ENCODE measurements at regions not wholly inside any gene's neighbourhood (a gene's known extent, or its start where the extent isn't known, plus 50 kb on each side); places are given as distances from the start of the nearest gene placed in this dataset.

DNA sequence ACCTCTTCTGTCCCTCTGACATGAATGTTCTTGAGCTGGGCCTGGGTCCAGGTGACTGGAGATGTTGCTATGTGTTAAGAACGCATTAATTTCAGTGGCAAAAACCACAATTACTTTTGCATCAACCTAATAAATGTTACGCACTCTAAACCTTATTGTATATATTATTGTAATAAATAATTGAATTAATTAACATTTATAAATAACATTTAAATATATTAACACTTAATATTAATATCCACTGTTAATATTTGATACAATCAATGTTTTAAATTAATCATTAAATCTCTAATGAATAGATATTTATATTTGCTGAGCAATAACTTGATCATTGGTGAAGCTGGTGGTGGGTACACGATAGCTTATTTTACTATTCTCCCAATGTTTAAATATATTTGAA is 97.4 kb downstream of the KCNF1 start:
- TF ChIP-seq TAF1 (IDR thresholded peaks at IDR 0.05; ENCODE audit: low read depth, low read length): no peak
- no peak for TF ChIP-seq SPI1 (IDR thresholded peaks at IDR 0.05; ENCODE audit: low read depth, low read length)
- TF ChIP-seq POLR2A (IDR thresholded peaks at IDR 0.05; ENCODE audit: low read depth, low read length): no peak
- no peak for TF ChIP-seq PAX5 (IDR thresholded peaks at IDR 0.05; ENCODE audit: insufficient read depth, low read length, severe bottlenecking)
- TF ChIP-seq POU2F2 (IDR thresholded peaks at IDR 0.05; ENCODE audit: low read depth, low read length): no peak
- no peak for TF ChIP-seq POLR2AphosphoS5 (IDR thresholded peaks at IDR 0.05; ENCODE audit: low read depth, low read length)
- DNase-seq (ENCODE audit: insufficient read length, low spot score) (no peak), FAIRE-seq (no peak)

DNA sequence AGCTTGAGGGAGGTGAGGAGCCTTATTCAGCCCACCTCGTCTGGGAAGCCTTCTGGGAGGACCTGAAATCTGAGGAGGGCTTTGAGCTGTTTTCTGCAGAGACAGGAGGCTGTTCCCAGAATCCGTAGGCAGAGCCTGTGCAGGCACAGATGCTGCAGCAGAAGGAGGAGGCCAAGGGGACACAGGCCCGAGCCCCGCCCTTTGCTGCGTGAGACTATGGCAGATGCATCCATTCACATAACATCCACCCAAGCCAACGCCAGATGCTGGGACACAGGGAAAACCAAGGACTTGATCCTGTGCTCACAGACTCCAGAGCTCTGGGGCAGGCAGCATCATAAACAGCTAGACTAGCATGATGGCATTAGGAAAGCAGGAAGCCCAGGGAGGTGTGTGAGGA is 98.2 kb downstream of the KCNF1 start:
- DNase-seq (ENCODE audit: insufficient read length, low spot score) (no peak), FAIRE-seq (no peak)
- TF ChIP-seq SPI1 (IDR thresholded peaks at IDR 0.05; ENCODE audit: low read depth, low read length): no peak
- no peak for TF ChIP-seq PAX5 (IDR thresholded peaks at IDR 0.05; ENCODE audit: insufficient read depth, low read length, severe bottlenecking)
- no peak for TF ChIP-seq POLR2A (IDR thresholded peaks at IDR 0.05; ENCODE audit: low read depth, low read length)
- no peak for TF ChIP-seq TAF1 (IDR thresholded peaks at IDR 0.05; ENCODE audit: low read depth, low read length)
- no peak for TF ChIP-seq POLR2AphosphoS5 (IDR thresholded peaks at IDR 0.05; ENCODE audit: low read depth, low read length)
- TF ChIP-seq POU2F2 (IDR thresholded peaks at IDR 0.05; ENCODE audit: low read depth, low read length): no peak

DNA sequence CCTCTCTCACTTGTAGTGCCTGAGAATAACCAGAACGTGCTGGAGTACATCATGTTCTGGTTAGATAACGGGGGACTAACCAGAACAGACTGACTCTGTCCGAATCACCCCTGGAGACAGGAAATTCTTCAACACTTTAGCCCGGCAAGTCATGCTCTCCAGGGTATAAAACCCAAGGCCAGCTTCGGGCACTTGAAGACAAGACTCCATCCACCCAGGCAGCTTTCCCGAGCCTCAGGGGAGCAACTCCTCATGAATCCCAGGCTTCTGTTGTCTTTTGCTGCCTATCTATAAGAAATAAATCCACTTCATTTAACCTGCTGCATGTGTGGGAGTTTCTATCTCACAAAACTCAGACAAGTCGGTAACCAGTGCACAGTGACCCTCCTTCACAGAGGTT is 99.6 kb downstream of the KCNF1 start:
- DNase-seq (ENCODE audit: insufficient read length, low spot score) (no peak), FAIRE-seq (no peak)
- TF ChIP-seq SPI1 (IDR thresholded peaks at IDR 0.05; ENCODE audit: low read depth, low read length): no peak
- no peak for TF ChIP-seq PAX5 (IDR thresholded peaks at IDR 0.05; ENCODE audit: insufficient read depth, low read length, severe bottlenecking)
- TF ChIP-seq POU2F2 (IDR thresholded peaks at IDR 0.05; ENCODE audit: low read depth, low read length): no peak
- TF ChIP-seq POLR2A (IDR thresholded peaks at IDR 0.05; ENCODE audit: low read depth, low read length): no peak
- no peak for TF ChIP-seq POLR2AphosphoS5 (IDR thresholded peaks at IDR 0.05; ENCODE audit: low read depth, low read length)
- no peak for TF ChIP-seq TAF1 (IDR thresholded peaks at IDR 0.05; ENCODE audit: low read depth, low read length)

DNA sequence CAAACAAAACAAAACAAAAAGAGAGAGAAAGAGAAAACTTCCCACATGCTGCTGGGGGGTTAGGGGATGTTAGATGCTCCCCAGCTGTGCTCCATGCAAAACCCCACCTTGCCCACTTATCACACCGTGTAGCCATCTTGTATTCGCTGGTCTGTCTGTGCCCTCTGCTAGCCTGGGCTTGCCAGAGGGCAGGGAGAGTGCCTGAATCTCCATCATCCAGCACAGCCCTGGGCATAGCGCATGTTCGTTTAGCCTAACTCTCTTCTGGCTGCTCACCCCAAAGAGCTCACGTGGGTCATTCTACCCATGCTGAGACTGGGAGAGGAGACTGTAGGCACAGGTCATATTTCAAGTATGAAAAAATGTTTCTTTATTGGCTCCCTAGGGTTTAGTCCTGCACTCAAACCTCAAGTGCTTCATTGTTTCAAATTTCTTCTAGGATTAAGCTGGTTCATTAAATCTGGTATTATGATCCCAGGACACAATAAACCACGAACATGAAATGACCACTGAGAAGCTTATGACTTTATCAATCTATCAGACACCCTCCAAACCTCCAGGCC is 100.5 kb downstream of the KCNF1 start:
- no peak for TF ChIP-seq POU2F2 (IDR thresholded peaks at IDR 0.05; ENCODE audit: low read depth, low read length)
- TF ChIP-seq PAX5 (IDR thresholded peaks at IDR 0.05; ENCODE audit: insufficient read depth, low read length, severe bottlenecking): no peak
- no peak for TF ChIP-seq SPI1 (IDR thresholded peaks at IDR 0.05; ENCODE audit: low read depth, low read length)
- TF ChIP-seq POLR2AphosphoS5 (IDR thresholded peaks at IDR 0.05; ENCODE audit: low read depth, low read length): no peak
- no peak for TF ChIP-seq POLR2A (IDR thresholded peaks at IDR 0.05; ENCODE audit: low read depth, low read length)
- TF ChIP-seq TAF1 (IDR thresholded peaks at IDR 0.05; ENCODE audit: low read depth, low read length): no peak
- FAIRE-seq (no peak), DNase-seq (ENCODE audit: insufficient read length, low spot score) (no peak)

GRCh38 chr2:11013196-11013595 is 101.5 kb downstream of the KCNF1 start:
- DNase-seq (ENCODE audit: insufficient read length, low spot score) (no peak), FAIRE-seq (no peak)
- TF ChIP-seq TAF1 (IDR thresholded peaks at IDR 0.05; ENCODE audit: low read depth, low read length): no peak
- no peak for TF ChIP-seq POLR2A (IDR thresholded peaks at IDR 0.05; ENCODE audit: low read depth, low read length)
- TF ChIP-seq POU2F2 (IDR thresholded peaks at IDR 0.05; ENCODE audit: low read depth, low read length): no peak
- TF ChIP-seq SPI1 (IDR thresholded peaks at IDR 0.05; ENCODE audit: low read depth, low read length): no peak
- no peak for TF ChIP-seq POLR2AphosphoS5 (IDR thresholded peaks at IDR 0.05; ENCODE audit: low read depth, low read length)
- TF ChIP-seq PAX5 (IDR thresholded peaks at IDR 0.05; ENCODE audit: insufficient read depth, low read length, severe bottlenecking): no peak

DNA sequence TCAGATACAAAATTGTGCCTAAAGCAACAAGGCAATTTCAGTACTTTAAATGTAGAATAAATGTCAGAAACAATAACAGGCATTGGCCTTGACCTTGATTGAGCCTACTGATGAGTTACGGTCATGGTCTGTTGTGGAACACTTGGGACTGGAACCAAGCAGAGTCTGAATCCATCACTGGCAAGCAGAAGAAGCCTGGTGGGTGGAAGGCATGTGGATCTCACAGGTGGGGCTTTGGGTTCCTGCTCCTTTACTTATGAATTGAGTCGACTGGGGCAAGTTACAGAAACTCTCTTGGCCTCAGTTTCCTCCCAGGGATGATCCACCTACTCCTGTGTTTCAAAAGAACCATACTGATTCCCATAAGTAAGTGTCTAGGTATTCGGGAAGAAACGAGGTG is 102.3 kb downstream of the KCNF1 start:
- no peak for FAIRE-seq
- TF ChIP-seq POU2F2 (IDR thresholded peaks at IDR 0.05; ENCODE audit: low read depth, low read length) (no peak), POLR2A (IDR thresholded peaks at IDR 0.05; ENCODE audit: low read depth, low read length) (no peak), PAX5 (IDR thresholded peaks at IDR 0.05; ENCODE audit: insufficient read depth, low read length, severe bottlenecking) (no peak), TAF1 (IDR thresholded peaks at IDR 0.05; ENCODE audit: low read depth, low read length) (no peak), SPI1 (IDR thresholded peaks at IDR 0.05; ENCODE audit: low read depth, low read length) (no peak), POLR2AphosphoS5 (IDR thresholded peaks at IDR 0.05; ENCODE audit: low read depth, low read length) (no peak)
- no peak for DNase-seq (ENCODE audit: insufficient read length, low spot score)

GRCh38 chr2:11016735-11017388 is 105.1 kb downstream of the KCNF1 start:
- FAIRE-seq (no peak), DNase-seq (ENCODE audit: insufficient read length, low spot score) (no peak)

GRCh38 chr2:11017921-11018320 is 106.2 kb downstream of the KCNF1 start:
- DNase-seq (ENCODE audit: insufficient read length, low spot score) (no peak), FAIRE-seq (no peak)
- TF ChIP-seq TAF1 (IDR thresholded peaks at IDR 0.05; ENCODE audit: low read depth, low read length) (no peak), POLR2A (IDR thresholded peaks at IDR 0.05; ENCODE audit: low read depth, low read length) (no peak), POLR2AphosphoS5 (IDR thresholded peaks at IDR 0.05; ENCODE audit: low read depth, low read length) (no peak)

More at GRCh38 chr2:11016735-11017388, 105.1 kb downstream of the KCNF1 start:
- TF ChIP-seq SPI1 (IDR thresholded peaks at IDR 0.05; ENCODE audit: low read depth, low read length): no peak

DNA sequence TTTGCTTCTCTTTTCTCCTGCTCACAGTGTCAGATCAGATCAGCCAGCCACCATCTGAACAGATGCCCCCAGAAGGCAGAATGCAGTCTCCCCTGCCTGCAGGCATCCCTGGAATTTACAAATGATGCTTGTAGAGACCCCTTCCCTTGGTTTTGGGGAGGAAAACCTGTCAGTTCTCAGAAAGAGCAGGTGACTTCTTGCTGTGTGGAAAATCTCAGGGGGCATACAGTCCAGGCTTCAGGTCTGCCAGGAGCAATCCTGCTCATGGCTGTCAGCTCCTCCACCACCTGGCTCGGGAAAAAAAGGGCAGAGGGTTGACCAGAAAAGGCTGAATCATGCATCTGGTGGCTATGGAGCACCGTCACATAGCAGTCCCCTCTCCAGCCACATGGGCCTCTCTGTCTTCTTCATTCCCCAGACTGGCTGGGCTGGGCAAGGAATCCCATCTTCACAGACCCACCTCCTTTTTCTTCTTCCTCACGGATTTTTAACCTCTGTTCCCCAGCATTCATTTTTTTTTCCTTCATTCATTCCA is 107.0 kb downstream of the KCNF1 start:
- no peak for FAIRE-seq
- TF ChIP-seq TAF1 (IDR thresholded peaks at IDR 0.05; ENCODE audit: low read depth, low read length) (no peak), PAX5 (IDR thresholded peaks at IDR 0.05; ENCODE audit: insufficient read depth, low read length, severe bottlenecking) (no peak), POU2F2 (IDR thresholded peaks at IDR 0.05; ENCODE audit: low read depth, low read length) (no peak), POLR2AphosphoS5 (IDR thresholded peaks at IDR 0.05; ENCODE audit: low read depth, low read length) (no peak), SPI1 (IDR thresholded peaks at IDR 0.05; ENCODE audit: low read depth, low read length) (no peak), POLR2A (IDR thresholded peaks at IDR 0.05; ENCODE audit: low read depth, low read length) (no peak)
- DNase-seq (ENCODE audit: insufficient read length, low spot score): no peak

DNA sequence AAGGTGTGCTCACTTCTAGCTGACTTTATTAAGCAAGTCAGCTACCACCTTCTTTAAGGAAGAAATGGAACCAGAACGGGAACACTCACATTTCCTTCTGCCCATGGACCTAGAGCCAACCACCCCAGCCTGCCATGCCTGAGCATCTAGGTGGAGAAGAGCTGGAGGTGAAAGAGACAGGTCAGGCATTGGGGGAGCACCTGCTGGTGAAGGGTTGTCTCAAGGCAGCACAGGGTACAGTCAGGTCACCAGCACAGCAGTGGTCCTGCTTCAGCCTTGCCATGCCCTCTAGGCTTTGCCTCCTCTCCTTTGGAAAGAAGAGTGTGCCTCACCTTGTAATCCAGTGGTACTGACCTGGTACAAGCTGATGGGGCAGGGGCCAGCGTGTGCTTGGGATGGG is 107.9 kb downstream of the KCNF1 start:
- FAIRE-seq: no peak
- TF ChIP-seq SPI1 (IDR thresholded peaks at IDR 0.05; ENCODE audit: low read depth, low read length) (no peak), POLR2AphosphoS5 (IDR thresholded peaks at IDR 0.05; ENCODE audit: low read depth, low read length) (no peak), POLR2A (IDR thresholded peaks at IDR 0.05; ENCODE audit: low read depth, low read length) (no peak), POU2F2 (IDR thresholded peaks at IDR 0.05; ENCODE audit: low read depth, low read length) (no peak), PAX5 (IDR thresholded peaks at IDR 0.05; ENCODE audit: insufficient read depth, low read length, severe bottlenecking) (no peak), TAF1 (IDR thresholded peaks at IDR 0.05; ENCODE audit: low read depth, low read length) (no peak)
- DNase-seq (ENCODE audit: insufficient read length, low spot score): no peak
